ENCODE measurements at regions not wholly inside any gene's neighbourhood (a gene's known extent, or its start where the extent isn't known, plus 50 kb on each side); places are given as distances from the start of the nearest gene placed in this dataset.
"Not testable (repeated sequence)": the region's sequence is repeated elsewhere in the genome, so short reads cannot be mapped to it uniquely, and the experiment has no call there.

DNA sequence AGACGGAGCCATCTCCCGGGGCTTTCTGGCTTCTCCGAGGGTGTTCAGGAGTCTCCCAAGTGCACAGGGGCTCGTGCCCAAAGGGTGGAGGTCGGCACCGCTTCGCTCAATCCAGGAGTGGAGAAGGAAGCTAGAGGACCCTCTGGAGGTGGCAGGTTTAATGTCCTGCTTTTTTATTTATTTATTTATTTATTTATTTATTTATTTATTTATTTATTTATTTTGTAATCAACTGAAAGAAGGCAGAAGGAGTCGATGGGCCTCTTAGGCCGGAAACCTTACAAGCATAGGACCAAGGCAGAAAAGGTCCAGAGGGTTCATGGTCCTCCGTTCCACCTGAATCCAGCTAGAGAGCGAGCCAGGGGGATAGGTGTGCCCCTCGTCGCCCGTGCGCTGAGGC is 289.4 kb upstream of the AGTR2 start:
- TF ChIP-seq, protein P1, sequence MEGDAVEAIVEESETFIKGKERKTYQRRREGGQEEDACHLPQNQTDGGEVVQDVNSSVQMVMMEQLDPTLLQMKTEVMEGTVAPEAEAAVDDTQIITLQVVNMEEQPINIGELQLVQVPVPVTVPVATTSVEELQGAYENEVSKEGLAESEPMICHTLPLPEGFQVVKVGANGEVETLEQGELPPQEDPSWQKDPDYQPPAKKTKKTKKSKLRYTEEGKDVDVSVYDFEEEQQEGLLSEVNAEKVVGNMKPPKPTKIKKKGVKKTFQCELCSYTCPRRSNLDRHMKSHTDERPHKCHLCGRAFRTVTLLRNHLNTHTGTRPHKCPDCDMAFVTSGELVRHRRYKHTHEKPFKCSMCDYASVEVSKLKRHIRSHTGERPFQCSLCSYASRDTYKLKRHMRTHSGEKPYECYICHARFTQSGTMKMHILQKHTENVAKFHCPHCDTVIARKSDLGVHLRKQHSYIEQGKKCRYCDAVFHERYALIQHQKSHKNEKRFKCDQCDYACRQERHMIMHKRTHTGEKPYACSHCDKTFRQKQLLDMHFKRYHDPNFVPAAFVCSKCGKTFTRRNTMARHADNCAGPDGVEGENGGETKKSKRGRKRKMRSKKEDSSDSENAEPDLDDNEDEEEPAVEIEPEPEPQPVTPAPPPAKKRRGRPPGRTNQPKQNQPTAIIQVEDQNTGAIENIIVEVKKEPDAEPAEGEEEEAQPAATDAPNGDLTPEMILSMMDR (IDR thresholded peaks at IDR 0.05) = not testable (repeated sequence)
- TF ChIP-seq ZFX (IDR thresholded peaks at IDR 0.05; ENCODE audit: borderline replicate concordance) = not testable (repeated sequence)

All from 22Rv1 (cell line).